ENCODE measurements at regions not wholly inside any gene's neighbourhood (a gene's known extent, or its start where the extent isn't known, plus 50 kb on each side); places are given as distances from the start of the nearest gene placed in this dataset.

GRCh38 chr5:28226407-28226806 is 1188.0 kb upstream of the CDH9 start:
- TF ChIP-seq, protein P1, sequence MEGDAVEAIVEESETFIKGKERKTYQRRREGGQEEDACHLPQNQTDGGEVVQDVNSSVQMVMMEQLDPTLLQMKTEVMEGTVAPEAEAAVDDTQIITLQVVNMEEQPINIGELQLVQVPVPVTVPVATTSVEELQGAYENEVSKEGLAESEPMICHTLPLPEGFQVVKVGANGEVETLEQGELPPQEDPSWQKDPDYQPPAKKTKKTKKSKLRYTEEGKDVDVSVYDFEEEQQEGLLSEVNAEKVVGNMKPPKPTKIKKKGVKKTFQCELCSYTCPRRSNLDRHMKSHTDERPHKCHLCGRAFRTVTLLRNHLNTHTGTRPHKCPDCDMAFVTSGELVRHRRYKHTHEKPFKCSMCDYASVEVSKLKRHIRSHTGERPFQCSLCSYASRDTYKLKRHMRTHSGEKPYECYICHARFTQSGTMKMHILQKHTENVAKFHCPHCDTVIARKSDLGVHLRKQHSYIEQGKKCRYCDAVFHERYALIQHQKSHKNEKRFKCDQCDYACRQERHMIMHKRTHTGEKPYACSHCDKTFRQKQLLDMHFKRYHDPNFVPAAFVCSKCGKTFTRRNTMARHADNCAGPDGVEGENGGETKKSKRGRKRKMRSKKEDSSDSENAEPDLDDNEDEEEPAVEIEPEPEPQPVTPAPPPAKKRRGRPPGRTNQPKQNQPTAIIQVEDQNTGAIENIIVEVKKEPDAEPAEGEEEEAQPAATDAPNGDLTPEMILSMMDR (IDR thresholded peaks at IDR 0.05): no peak
- TF ChIP-seq POLR2A (IDR thresholded peaks at IDR 0.05): no peak
